GM21825 (cell line): ENCODE measurements at regions not wholly inside any gene's neighbourhood (a gene's known extent, or its start where the extent isn't known, plus 50 kb on each side); places are given as distances from the start of the nearest gene placed in this dataset.
"Not testable (repeated sequence)": the region's sequence is repeated elsewhere in the genome, so short reads cannot be mapped to it uniquely, and the experiment has no call there.

Experiments
- ATAC-seq: cut with Tn5 transposase; IDR thresholded peaks from one replicate; pipeline ENCODE4 v1.9.1; 2021; ENCODE audit warnings: mild to moderate bottlenecking, moderate library complexity; ENCODE audit not compliant: unreplicated experiment

DNA sequence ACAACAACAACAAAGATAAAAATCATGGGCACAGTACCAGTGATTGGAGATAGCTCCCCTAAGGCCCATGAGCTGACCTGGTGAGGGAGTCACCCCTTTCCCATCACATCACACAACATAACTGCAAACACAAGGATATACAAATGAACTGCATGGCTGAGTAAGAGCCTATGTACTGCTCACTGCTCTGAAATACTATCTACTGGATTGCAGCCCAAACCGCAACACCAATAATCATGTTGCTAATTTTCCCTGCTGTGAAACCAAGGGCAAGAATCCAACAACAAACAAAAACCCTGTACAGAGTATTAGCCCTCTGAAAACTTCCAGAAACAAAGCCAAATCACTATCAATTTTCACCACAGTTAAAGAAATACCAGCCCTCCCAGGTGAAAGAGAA lies 1893.2 kb downstream of the PCDH9 start:
- no peak for ATAC-seq

DNA sequence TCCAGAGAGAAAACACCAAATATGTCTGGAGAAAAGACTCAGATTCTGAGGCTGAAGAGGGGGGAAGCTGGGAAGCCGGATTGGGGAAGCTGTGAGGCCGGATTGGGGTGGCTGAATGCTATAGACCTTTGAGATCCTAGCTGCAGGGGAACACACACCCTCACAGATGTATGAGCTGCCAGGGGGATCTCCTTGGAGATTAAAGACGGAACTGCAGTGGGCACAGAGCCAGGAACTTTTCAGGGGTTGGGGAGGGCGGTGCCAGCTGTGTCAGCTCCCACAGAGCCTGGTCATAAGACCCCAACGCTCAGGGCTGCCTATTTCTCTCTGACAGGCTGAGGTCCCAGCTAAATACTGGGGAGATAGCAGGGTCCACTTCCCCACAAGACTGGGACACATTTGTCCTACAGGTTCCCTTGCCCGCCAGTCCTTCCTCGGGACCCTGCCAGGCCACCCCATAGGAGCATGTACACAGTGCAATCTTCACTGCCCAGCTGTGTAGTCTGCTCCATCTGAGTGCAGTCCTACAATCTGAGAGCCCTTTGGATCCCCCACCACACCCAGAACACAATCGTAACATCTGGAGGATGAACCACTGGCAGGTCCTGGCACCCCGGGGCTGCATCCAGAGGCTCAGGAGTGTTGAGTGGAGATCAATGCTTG lies 1893.9 kb downstream of the PCDH9 start:
- ATAC-seq: no peak

DNA sequence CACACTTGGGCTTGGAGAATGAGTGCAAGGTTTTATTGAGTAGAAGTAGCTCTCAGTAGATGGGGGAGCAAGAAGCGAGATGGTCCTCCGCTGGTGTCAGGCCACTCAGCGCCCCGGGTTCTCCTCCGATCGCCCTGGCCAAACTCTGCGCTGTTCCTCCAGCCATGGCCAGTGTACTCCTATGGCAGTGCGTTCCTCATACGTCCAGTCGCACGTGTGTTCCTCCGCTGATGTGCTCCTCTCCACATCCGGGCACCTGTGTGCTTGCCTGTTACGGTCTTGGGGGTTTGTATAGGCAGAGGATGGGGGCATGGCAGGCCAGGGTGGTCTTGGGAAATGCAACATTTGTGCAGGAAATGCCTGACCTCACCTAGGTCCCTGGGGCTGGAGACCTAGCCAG lies 1899.4 kb downstream of the PCDH9 start:
- no peak for ATAC-seq

DNA sequence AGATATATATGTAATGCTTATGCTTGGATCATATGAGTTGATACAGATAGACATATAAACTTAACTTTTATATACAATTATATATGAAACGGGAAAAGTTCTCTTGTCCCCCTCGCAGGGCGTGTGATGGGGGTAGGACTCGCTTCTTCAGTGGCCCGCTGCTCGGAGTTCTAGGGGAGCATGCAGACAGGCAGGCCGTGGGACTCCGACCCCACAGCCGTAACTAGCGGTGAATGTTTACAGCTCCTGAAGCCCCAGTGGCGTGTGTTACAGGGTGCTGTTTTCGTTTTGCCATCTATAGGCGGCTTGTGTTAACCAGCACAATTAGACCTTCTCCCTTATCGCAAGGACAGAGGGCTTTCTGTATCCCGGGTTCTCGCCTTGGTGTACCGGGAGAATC lies 1899.8 kb downstream of the PCDH9 start:
- no peak for ATAC-seq

DNA sequence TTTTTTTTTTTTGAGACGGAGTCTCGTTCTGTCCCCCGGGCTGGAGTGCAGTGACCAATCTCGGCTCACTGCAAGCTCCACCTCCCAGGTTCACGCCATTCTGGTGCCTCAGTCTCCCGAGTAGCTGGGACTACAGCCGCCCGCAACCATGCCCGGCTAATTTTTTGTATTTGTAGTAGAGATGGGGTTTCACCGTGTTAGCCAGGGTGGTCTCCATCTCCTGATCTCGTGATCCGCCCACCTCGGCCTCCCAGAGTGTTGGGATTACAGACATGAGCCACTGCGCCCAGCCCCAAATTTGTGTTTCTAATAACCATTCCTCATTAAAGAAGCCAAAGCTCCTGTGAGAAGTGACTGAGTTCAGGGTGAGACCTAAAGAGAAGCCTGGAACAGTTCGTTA lies 1906.9 kb downstream of the PCDH9 start:
- not testable (repeated sequence) for ATAC-seq

DNA sequence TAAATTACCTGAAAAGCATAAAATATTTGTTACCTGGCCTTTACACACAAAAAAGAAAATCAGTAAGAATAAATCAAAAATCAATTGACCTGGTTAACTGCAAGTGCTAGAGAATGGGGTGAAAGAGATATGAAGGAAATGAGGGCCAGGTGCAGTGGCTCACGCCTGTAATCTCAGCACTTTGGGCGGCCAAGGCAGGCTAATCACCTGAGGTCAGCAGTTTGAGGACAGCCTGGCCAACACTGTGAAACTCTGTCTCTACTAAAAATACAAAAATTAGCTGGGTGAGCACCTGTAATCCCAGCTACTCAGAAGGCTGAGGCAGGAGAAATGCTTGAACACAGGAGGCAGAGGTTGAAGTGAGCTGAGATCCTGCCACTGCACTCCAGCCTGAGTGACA lies 1908.7 kb downstream of the PCDH9 start:
- not testable (repeated sequence) for ATAC-seq

DNA sequence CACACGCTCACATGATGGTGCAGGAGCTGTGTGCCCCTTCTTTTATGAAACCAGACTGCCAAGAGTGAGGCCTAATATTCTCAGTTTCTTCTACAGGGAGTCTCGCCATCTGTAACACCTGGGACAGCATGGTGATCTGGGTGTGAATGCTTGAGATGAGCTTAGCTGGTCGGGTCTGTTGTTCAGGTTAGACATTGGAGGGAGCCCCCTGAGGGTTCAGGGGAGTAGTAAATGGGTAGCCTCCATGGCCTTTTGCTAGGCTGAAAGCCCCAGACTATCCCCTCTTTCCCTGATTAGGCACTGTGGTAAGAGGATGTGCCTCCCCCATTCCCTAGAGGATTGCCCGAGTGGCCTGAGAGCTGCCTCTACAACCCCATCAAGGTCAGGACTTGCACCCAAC lies 1916.1 kb downstream of the PCDH9 start:
- ATAC-seq: no peak

DNA sequence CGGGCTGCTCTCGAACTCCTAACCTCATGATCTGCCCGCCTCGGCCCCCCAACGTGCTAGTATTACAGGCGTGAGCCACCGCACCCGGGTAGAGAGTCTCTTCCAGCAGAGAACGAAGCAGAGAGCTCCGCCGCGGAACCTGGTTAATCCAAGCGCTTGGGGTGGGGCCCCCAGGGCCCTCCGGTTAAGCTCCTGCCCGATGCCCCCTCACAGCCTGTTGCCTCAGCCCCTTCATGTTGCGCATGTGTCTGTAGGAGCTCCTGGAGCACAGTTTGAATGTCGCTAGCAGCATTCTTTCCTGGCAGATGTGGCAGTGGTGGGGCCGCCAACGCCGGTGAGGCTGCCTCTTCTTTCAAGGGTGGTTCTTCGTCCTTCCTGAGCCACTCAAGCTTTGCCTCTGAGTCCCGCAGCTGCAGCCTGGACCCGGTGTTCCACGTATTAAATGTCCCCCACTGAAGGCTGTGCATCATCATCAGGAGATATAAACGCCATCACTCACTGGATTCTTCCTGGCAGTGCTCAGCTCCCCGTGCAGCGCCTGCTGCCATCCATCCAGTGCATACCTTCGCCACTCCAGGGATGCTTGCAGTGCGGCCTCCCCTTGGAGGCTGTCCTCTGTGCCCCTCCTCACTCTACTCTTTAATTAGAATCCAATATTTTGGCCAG lies 1919.3 kb downstream of the PCDH9 start:
- ATAC-seq: no peak

DNA sequence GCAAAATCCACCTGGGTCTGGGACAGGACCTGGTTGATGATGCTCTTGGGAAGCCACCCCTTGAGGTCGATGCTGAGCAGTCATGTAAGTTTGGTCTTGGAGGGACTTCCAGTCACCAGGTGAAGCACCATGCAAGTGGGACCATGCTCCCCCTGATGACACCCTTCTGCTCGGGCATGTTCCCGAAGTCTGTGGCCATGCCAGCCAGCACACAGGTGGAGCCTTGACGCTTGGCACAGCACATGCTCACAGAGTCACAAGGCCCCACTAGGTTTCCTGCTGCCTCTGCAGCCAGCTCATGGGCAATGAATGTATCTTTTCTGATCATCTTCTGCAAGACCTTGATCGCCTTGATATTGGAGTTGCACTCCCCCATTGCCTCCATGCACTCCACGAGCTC lies 1920.2 kb downstream of the PCDH9 start:
- ATAC-seq: no peak

DNA sequence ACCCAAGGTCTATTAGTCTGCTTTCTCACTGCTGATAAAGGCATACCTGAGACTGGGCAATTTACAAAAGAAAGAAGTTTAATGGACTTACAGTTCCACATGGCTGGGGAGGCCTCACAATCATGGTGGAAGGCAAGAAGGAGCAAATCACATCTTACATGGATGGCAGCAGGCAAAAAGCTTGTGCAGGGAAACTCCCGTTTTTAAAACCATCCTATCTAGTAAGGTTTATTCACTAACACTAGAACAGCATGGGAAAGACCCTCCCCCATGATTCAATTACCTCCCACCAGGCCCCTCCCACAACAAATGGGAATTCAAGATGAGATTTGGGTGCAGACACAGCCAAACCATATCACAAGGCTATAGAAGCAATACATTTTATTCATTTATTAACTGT lies 1921.4 kb downstream of the PCDH9 start:
- ATAC-seq: not testable (repeated sequence)

DNA sequence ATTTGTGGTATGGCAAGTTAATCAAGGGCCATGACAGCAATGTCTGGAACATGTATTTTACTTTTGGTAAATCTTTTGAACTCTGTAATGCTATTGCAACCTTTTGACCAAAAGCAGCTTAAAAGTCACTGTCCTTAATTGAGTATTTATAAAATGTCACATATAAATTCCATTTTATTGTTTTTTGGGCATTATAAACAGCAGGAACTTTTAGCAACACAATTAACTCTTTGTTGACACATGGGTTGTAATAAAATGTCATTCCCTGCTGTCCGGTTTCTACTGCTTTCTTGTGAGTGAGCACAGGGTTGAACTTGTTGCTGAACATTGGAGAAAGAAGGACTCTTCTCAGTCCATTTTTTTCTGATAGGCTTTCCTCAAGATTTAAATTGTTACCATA lies 1923.1 kb downstream of the PCDH9 start:
- ATAC-seq: no peak

DNA sequence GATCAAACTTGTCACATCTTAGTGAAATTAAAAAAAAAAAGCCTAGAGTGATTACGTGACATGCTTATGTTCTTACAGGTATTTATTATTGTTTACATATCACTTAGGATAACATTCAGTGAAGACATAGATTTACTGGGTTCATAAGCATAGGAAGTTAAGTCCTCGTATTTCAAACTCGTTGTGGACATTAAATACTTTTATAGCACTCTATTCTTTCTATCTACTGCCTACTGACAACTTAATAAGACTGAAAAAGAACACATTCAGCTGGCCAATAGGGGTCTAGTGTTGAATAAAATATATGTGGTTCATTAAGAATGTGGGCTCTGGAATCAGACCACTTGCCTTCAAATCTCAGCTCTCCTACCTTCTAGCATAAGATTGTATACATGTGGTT lies 1927.4 kb downstream of the PCDH9 start:
- ATAC-seq: no peak

DNA sequence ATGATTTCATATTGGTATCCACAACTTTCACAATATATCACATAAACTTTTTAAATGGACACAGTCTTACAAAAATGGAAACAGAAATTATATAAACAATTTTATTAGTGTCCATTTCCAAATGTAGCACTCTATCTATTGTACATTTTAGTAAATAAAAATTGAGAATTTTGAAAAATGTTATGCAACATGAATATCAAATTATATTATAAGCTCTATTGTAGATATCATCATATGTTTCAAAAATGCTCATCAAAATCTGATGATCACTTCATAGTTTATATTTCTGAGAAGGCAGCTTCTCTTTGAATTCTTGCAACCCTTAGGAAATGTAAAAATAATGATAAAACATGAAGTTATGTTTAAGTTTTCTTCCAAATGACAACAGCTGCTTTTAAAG lies 1928.6 kb downstream of the PCDH9 start:
- ATAC-seq: no peak

DNA sequence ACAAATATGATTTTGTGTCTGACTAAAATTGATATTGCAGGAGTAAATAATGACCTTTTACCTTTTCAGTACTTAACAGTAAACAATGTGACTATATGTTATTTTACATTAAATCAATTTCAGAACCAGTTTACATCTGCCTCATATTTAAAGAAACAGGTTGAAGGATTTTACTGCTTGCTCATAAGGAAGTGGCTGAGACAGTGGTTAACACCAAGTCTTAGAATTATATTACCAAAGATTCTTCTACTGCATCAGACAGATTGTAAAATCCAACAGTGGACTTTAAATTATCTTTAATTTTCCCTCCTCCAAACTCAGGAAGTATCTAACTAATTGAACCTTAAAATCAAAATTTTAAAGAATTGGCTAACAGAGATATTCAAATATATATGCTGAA lies 1929.9 kb downstream of the PCDH9 start:
- ATAC-seq: no peak

DNA sequence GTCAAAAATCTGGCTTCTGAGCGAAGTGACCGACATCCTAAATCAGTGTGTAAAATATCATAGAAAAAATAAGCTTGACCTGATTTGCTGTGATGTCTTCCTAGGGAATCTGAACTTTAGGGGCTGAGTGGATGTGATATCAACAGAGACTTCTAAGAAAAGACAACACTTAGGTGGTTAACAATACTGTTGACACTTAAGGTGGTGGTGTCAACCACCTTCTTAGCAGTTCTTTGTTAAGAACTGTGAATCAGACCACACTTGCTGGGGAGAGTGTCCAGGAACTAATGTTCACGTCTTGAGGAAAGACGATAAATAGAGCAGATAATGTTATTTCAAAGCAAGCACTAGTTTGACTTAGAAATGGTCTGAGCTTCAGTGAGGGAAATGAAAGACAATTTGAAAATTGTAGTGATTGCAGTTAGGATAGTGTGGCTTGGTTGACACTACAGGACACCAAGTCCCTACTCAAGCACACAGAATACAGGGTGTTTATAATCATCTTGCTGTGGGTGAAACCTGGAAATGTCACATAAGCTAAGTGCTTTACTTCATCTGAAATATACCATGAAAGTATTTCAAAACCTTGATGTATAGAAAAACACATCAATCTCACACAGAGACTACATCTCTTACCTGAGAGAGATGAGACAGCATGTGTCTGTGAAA lies 1936.5 kb downstream of the PCDH9 start:
- no peak for ATAC-seq

DNA sequence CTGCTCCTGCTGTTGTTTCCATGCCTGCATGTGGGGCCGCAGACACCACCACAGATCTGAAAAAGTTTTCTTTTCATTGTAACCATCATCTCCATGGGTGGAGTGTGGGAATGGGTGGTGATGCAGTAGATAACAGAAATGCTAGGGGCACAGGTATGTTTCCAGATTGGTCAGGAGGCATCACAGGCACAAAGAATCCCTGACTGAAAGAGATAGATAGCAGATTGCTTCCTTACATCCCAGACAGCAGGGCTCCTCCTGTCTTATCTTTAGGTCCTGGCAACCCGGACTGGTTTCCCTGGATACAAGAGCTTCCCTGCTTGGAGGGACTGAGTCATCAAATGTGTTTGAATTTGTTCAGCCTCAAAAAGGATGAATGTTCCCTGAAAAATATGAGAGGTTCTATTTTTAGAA lies 1937.6 kb downstream of the PCDH9 start:
- no peak for ATAC-seq

DNA sequence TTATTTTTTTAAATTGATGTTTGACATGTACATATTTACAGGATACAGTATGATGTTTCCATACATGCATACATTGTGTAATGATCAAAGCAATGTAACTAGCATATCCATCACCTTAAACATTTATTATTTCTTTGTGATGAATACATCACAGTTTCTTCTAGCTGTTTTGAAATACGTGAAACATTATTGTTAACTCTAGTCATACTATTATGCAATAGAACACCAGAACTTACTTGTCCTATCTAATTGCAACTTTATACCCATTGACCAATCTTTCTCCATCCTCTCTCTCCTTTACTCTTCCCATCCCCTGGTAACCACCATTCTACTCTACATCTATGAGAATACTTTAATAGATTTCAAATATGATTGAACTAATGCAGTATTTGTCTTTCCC lies 1942.7 kb downstream of the PCDH9 start:
- ATAC-seq: no peak

DNA sequence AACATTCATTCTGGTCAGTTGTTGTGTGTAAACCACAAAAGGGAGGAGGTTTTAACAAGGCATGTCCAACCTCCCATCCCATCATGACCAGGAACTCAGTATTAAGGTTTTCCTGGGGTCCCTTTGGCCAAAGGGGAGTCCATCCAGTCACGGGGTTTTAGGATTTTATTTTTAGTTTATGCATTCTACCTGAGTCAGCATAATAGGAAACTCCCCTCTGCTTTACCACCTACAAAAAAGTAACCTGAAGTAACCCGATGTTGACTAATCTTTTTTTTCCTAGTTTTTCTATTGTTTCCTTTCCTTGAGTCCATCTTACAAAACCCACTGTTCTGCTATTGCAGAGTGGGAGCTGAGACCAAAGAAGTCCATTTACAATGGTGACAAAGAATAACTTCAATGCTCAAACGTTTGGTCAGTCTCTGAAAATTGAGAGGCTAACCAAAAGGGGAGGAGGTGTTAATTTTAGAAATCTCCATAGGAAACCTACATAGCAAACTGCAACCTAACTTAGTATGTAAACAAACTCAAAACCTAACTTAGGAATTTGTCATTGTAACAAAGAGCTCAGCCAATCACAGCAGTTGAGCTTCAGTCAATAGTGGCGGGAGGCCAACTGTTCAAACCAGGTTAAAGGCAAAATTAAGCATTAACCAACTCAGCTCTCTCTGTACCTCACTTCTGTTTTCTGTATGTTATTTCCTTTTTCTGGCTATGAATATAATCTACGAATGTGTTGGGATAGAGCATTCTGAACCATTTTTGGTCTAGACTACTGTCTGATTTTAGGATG lies 1954.1 kb downstream of the PCDH9 start:
- ATAC-seq: no peak

DNA sequence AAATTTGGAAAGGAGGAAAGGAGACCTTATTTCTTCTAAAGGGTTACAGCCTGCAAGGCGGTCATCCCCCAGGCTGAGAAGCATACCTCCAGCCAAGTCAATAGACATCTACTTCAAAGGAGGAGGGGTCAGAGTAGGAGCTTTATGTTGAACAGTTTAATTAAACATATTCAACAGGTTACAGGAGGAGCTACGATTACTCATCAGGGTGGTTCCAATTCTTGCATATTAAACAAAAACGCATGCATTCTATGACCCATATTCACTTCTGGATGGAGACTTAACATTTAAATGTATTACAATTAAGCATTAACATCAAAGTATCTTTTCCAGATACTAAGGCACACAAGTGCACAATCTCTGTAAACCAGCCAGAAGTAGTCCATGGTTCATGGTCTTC lies 1955.0 kb downstream of the PCDH9 start:
- no peak for ATAC-seq

DNA sequence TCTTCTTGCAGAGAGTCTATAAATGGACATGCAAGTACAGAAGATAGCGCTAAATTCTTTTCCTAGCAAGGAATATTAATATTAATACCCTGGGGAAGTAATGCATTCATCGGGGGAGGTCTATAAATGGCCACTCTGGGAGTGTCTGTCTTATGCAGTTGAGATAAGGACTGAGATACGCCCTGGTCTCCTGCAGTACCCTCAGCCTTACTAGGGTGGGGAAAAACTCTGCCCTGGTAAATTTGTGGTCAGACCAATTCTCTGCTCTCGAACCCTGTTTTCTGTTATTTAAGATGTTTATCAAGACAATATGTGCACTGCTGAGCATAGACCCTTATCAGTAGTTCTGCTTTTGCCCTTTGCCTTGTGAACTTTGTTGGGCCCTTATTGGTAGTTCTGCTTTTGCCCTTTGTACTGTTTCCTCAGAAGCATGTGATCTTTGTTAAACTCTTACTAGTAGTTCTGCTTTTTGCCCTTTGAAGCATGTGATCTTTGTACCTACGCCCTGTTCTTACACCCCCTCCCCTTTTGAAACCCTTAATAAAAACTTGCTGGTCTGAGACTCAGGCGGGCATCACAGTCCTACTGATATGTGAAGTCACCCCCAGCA lies 1956.2 kb downstream of the PCDH9 start:
- not testable (repeated sequence) for ATAC-seq

DNA sequence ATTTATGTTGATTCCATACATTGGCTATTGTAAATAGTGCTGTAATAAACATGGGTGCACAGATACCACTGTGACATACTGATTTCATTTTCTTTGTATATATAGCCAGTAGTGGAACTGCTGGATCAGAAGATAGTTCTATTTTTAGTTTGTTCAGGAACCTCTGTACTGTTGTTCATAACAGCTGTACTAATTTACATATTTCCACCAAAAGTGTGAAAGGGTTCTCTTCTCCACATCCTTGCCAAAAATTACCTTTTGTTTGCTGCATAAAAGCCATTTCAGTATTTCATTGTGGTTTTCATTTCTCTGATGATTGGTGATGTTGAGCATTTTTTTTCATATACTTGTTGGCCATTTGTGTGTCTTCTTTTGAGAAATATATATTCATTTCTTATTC lies 1962.1 kb downstream of the PCDH9 start:
- ATAC-seq: no peak
